ENCODE measurements at regions not wholly inside any gene's neighbourhood (a gene's known extent, or its start where the extent isn't known, plus 50 kb on each side); places are given as distances from the start of the nearest gene placed in this dataset.
"Not testable (repeated sequence)": the region's sequence is repeated elsewhere in the genome, so short reads cannot be mapped to it uniquely, and the experiment has no call there.

GRCh38 chr6:49205526-49205925, 257.5 kb downstream of the MMUT start:
- DNase-seq (ENCODE audit: low spot score) = no peak
- in situ Hi-C loops (cut with MboI; ENCODE audit: low sequenced_read_pairs, unreplicated experiment) = no loop called here
- no peak for TF ChIP-seq CTCF (IDR thresholded peaks at IDR 0.05; ENCODE audit: borderline replicate concordance, control extremely low read depth, extremely low read depth, insufficient read depth, missing control alignments)

GRCh38 chr6:49202924-49203536, 260.0 kb downstream of the MMUT start:
- DNase-seq (ENCODE audit: low spot score) = no peak

GRCh38 chr6:49198015-49198414, 265.0 kb downstream of the MMUT start:
- TF ChIP-seq CTCF (IDR thresholded peaks at IDR 0.05; ENCODE audit: borderline replicate concordance, control extremely low read depth, extremely low read depth, insufficient read depth, missing control alignments) = no peak
- no peak for DNase-seq (ENCODE audit: low spot score)
- in situ Hi-C loops (cut with MboI; ENCODE audit: low sequenced_read_pairs, unreplicated experiment) = no loop called here

More at GRCh38 chr6:49202924-49203536, 260.0 kb downstream of the MMUT start:
- in situ Hi-C loops (cut with MboI; ENCODE audit: low sequenced_read_pairs, unreplicated experiment) = no loop called here
- no peak for TF ChIP-seq CTCF (IDR thresholded peaks at IDR 0.05; ENCODE audit: borderline replicate concordance, control extremely low read depth, extremely low read depth, insufficient read depth, missing control alignments)

- in situ Hi-C loops (cut with MboI; ENCODE audit: low sequenced_read_pairs, unreplicated experiment); DNase-seq (ENCODE audit: low spot score): not testable (repeated sequence)
These were observed 300.7 kb downstream of the MMUT start for GRCh38 chr6:49162379-49162778.

- TF ChIP-seq CTCF (IDR thresholded peaks at IDR 0.05; ENCODE audit: borderline replicate concordance, control extremely low read depth, extremely low read depth, insufficient read depth, missing control alignments) = no peak
- in situ Hi-C loops (cut with MboI; ENCODE audit: low sequenced_read_pairs, unreplicated experiment) = no loop called here
- no peak for DNase-seq (ENCODE audit: low spot score)
These were observed 307.7 kb downstream of the MMUT start for GRCh38 chr6:49155316-49155715.

GRCh38 chr6:49151957-49152356, 311.1 kb downstream of the MMUT start:
- no peak for DNase-seq (ENCODE audit: low spot score)
- in situ Hi-C loops (cut with MboI; ENCODE audit: low sequenced_read_pairs, unreplicated experiment) = no loop called here
- TF ChIP-seq CTCF (IDR thresholded peaks at IDR 0.05; ENCODE audit: borderline replicate concordance, control extremely low read depth, extremely low read depth, insufficient read depth, missing control alignments) = no peak

GRCh38 chr6:49151461-49151860, 311.6 kb downstream of the MMUT start:
- in situ Hi-C loops (cut with MboI; ENCODE audit: low sequenced_read_pairs, unreplicated experiment) = no loop called here
- TF ChIP-seq CTCF (IDR thresholded peaks at IDR 0.05; ENCODE audit: borderline replicate concordance, control extremely low read depth, extremely low read depth, insufficient read depth, missing control alignments) = no peak
- no peak for DNase-seq (ENCODE audit: low spot score)

Measured in GM13976 (cell line).